ENCODE measurements at regions not wholly inside any gene's neighbourhood (a gene's known extent, or its start where the extent isn't known, plus 50 kb on each side); places are given as distances from the start of the nearest gene placed in this dataset.

DNA sequence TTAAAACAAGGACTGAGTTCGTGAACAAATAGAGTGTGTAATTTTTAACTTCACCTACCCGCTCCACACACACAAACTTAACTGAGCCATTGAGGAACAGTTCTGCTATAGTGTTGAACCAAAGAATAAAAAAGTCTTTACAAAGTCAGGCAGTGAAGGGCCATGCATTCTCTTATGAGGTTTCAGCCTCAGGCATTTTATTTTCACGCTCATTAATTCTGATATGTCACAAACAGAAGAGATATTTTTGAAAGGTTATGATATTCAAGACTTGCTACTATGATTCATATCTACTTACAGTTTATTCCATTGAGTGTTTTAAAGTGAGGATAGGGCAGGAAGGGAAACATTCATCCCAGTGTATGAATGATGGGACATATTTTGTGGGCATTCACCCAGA, 282.2 kb downstream of the SLITRK5 start:
- TF ChIP-seq, protein P1, sequence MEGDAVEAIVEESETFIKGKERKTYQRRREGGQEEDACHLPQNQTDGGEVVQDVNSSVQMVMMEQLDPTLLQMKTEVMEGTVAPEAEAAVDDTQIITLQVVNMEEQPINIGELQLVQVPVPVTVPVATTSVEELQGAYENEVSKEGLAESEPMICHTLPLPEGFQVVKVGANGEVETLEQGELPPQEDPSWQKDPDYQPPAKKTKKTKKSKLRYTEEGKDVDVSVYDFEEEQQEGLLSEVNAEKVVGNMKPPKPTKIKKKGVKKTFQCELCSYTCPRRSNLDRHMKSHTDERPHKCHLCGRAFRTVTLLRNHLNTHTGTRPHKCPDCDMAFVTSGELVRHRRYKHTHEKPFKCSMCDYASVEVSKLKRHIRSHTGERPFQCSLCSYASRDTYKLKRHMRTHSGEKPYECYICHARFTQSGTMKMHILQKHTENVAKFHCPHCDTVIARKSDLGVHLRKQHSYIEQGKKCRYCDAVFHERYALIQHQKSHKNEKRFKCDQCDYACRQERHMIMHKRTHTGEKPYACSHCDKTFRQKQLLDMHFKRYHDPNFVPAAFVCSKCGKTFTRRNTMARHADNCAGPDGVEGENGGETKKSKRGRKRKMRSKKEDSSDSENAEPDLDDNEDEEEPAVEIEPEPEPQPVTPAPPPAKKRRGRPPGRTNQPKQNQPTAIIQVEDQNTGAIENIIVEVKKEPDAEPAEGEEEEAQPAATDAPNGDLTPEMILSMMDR (conservative IDR thresholded peaks at IDR 0.05; ENCODE audit: low read depth, low read length): no peak
- TF ChIP-seq EZH2 (IDR thresholded peaks at IDR 0.05; ENCODE audit: low read length, unreplicated experiment): no peak
